BLaER1 treated with 17β-estradiol and CSF1 and Interleukin-3, amounts not matched to agents 10 nM and 100 nM (cell line): ENCODE measurements at regions not wholly inside any gene's neighbourhood (a gene's known extent, or its start where the extent isn't known, plus 50 kb on each side); places are given as distances from the start of the nearest gene placed in this dataset.
"Not testable (repeated sequence)": the region's sequence is repeated elsewhere in the genome, so short reads cannot be mapped to it uniquely, and the experiment has no call there.

Experiments used
- H3K27ac ChIP-seq, 11 experiments: shearing (Covaris generic); formaldehyde crosslinking; 2 replicates each; pipeline ENCODE4 v1.8.1; 2022
- H3K27me3 ChIP-seq, 11 experiments: shearing (Covaris generic); formaldehyde crosslinking; 2 replicates each; pipeline ENCODE4 v1.8.1; 2022
- H3K36me3 ChIP-seq, 11 experiments: shearing (Covaris generic); formaldehyde crosslinking; 2 replicates each; pipeline ENCODE4 v1.8.1; 2022
- H3K4me1 ChIP-seq, 10 experiments: shearing (Covaris generic); formaldehyde crosslinking; 2 replicates each; pipeline ENCODE4 v1.8.1; 2022
- H3K4me2 ChIP-seq, 11 experiments: shearing (Covaris generic); formaldehyde crosslinking; 2 replicates each; pipeline ENCODE4 v1.8.1; 2022
- H3K4me3 ChIP-seq, 10 experiments: shearing (Covaris generic); formaldehyde crosslinking; 2 replicates each; pipeline ENCODE4 v1.8.1; 2022
- H3K9ac ChIP-seq, 11 experiments: shearing (Covaris generic); formaldehyde crosslinking; 2 replicates each; pipeline ENCODE4 v1.8.1; 2022
- H3K9me3 ChIP-seq, 11 experiments: shearing (Covaris generic); formaldehyde crosslinking; replicated peaks in 1 of 11; 2 replicates each; pipeline ENCODE4 v1.8.1; 2022
- H4K20me1 ChIP-seq, 11 experiments: shearing (Covaris generic); formaldehyde crosslinking; 2 replicates each; pipeline ENCODE4 v1.8.1; 2022
- Cebpa-rat ChIP-seq, 11 experiments: shearing (Covaris generic); IDR thresholded peaks; 2 replicates each; pipeline ENCODE4 v1.8.1; 2022

DNA sequence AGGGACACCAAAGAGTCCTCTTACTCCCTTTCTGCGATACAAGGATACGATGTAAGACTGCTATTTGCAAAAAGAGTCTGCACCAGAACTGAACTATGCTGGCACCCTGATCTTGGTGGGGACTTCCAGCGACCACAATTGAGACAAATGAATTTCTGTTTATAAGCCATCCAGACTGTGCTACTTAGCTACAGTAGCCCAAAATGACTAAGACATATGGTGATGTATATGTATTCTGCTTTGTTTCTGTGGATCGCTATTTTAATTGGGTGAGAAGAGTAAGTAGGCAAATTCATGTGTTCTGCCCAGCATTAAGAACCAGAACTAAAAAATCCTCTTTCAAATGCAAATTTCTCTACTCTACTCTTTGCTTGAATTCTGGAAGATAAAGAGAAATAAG, 720.9 kb downstream of the DIPK2A start:
- H3K4me3 ChIP-seq = no peak overlapping the region
- H3K9me3 ChIP-seq = no peaks in the 10 kb centered on the region
- no peak overlapping the region for H3K4me2 ChIP-seq
- no peak overlapping the region for H3K27ac ChIP-seq
- no peaks in the 10 kb centered on the region for H3K4me1 ChIP-seq
- no peak overlapping the region for H3K9ac ChIP-seq
- H4K20me1 ChIP-seq = no peaks in the 10 kb centered on the region
- H3K27me3 ChIP-seq = no peaks in the 10 kb centered on the region
- no peak for TF ChIP-seq Cebpa-rat (IDR thresholded peaks at IDR 0.05)
- H3K36me3 ChIP-seq = no peaks in the 10 kb centered on the region

DNA sequence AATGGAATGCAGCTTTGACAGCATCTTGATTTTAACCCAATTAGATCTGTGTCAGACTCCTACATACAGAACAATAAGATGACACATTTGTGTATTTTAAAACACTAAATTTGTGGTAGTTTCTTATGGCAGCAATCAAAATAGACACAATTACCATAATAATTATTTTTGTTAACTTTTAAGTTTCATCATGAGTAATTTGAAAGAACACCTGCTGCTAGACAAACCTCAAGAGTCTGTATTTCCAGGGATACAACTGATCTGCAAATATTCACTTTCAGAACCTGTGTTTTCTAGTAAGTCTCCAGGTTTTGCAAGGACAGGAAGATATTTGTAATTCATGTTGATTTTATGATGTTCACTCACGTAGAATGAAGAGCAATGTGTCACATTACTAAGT, 736.8 kb downstream of the DIPK2A start:
- TF ChIP-seq Cebpa-rat (IDR thresholded peaks at IDR 0.05) = no peak
- Histone ChIP-seq H3K4me1 (no peaks in the 10 kb centered on the region), H3K4me3 (no peak overlapping the region), H3K9ac (no peak overlapping the region), H3K27me3 (no peaks in the 10 kb centered on the region), H3K9me3 (no peaks in the 10 kb centered on the region), H3K36me3 (no peaks in the 10 kb centered on the region), H3K27ac (no peak overlapping the region), H4K20me1 (no peaks in the 10 kb centered on the region), H3K4me2 (no peak overlapping the region)

DNA sequence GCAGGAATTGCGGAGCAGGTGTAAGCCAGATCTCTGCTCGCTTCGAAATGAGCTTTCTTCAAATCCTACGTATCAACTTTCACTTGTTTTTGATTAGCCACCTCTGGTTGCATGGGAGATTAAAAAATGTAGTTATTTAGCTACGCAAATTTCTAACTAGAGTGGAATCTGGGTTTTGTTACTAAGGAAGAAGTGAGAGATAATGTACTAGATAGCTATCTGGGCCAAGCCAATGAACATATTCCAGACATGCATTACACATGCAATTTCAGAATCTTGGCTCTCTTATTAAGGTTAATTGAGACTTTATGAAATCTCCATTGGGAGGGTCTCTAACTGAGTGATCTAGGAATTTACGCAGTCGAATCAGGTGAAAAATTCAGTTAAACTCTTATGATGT, 765.7 kb downstream of the DIPK2A start:
- Histone ChIP-seq H3K4me2 (no peak overlapping the region), H4K20me1 (no peaks in the 10 kb centered on the region), H3K9ac (no peak overlapping the region), H3K27ac (no peak overlapping the region), H3K36me3 (no peaks in the 10 kb centered on the region), H3K4me3 (no peak overlapping the region), H3K27me3 (no peaks in the 10 kb centered on the region), H3K9me3 (no peaks in the 10 kb centered on the region), H3K4me1 (no peaks in the 10 kb centered on the region)
- TF ChIP-seq Cebpa-rat (IDR thresholded peaks at IDR 0.05) = no peak

DNA sequence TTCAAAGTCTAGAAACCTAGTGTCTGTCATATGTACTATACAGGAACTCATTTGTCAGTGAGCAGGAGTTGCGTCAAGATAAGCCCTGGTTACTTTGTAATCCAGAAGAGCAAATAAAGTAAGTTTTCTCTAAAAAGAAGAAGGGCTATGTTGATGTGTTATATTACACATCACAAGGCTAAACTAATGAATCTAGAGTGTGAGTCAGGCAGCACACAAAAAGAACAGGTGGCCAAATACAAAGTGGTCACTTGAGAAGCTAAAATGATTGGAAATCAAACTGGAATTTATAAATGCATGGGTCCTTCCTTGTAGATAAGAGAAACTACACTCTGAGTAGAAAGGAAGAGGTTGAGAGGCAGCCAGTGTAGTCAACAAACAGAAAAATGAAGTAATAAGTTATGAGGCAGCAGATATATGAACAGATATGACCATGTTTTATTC, 771.6 kb downstream of the DIPK2A start:
- Histone ChIP-seq H3K27ac (no peak overlapping the region), H4K20me1 (no peaks in the 10 kb centered on the region), H3K27me3 (no peaks in the 10 kb centered on the region), H3K36me3 (no peaks in the 10 kb centered on the region), H3K9ac (no peak overlapping the region), H3K4me1 (peaks cover 0 to 9% (median 1%) of the 10 kb centered on the region in 10 experiments; a peak in 2 of 20 replicates), H3K4me3 (no peak overlapping the region), H3K4me2 (no peak overlapping the region), H3K9me3 (no peaks in the 10 kb centered on the region)
- no peak for TF ChIP-seq Cebpa-rat (IDR thresholded peaks at IDR 0.05)

DNA sequence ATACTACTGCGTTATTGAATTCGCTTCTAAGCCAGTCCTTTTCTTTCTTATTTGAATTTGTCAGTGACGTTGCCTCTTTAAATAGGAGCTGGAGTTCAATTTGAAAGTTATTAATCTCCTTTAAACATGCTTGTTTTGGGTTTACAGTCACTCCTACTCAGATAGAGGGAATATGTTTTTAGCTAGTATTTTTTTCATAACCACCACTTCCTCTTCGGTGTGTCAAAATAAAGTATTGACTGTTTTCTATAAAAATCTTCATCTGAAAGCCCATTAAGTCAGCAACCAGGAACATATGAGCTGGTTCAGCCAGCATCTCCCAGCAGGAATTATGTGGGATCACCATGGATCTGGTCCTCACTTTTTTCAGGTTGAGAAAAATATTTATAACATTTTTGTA, 772.9 kb downstream of the DIPK2A start:
- peak overlapping the region in 3 of 11 experiments; percentile 18 to 34 (median 19); a peak in 3 of 22 replicates for H3K4me2 ChIP-seq
- H3K27ac ChIP-seq = no peak overlapping the region
- H3K36me3 ChIP-seq = no peaks in the 10 kb centered on the region

DNA sequence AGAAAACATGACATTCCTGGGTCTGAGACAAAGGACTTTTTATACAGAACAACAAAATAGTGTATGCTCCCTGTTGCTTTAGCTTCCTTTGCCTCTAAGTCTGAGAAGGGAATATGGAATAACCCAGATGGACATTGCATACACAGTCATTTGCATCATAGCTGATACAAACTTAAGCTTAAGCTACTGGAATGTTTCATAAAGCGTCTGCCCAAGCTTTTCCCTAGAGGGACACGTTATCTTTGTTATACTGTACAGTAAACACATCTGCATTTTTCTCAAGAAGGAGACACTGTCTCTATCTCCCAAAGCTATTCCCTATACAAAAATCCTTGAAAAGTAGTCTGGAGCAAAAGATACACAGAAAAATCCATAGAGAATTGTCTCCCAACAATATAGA, 775.0 kb downstream of the DIPK2A start:
- TF ChIP-seq Cebpa-rat (IDR thresholded peaks at IDR 0.05) = no peak
- H3K9ac ChIP-seq = no peak overlapping the region

More for the DNA sequence above, 772.9 kb downstream of the DIPK2A start:
- no peak for TF ChIP-seq Cebpa-rat (IDR thresholded peaks at IDR 0.05)
- H4K20me1 ChIP-seq = no peaks in the 10 kb centered on the region
- H3K4me1 ChIP-seq = peaks cover 0 to 9% (median 1%) of the 10 kb centered on the region in 10 experiments; a peak in 2 of 20 replicates
- H3K9me3 ChIP-seq = peaks cover 0 to 1% (median under 1%) of the 10 kb centered on the region in 11 experiments; a peak in 5 of 22 replicates
- H3K9ac ChIP-seq = no peak overlapping the region
- H3K4me3 ChIP-seq = no peak overlapping the region
- no peaks in the 10 kb centered on the region for H3K27me3 ChIP-seq

DNA sequence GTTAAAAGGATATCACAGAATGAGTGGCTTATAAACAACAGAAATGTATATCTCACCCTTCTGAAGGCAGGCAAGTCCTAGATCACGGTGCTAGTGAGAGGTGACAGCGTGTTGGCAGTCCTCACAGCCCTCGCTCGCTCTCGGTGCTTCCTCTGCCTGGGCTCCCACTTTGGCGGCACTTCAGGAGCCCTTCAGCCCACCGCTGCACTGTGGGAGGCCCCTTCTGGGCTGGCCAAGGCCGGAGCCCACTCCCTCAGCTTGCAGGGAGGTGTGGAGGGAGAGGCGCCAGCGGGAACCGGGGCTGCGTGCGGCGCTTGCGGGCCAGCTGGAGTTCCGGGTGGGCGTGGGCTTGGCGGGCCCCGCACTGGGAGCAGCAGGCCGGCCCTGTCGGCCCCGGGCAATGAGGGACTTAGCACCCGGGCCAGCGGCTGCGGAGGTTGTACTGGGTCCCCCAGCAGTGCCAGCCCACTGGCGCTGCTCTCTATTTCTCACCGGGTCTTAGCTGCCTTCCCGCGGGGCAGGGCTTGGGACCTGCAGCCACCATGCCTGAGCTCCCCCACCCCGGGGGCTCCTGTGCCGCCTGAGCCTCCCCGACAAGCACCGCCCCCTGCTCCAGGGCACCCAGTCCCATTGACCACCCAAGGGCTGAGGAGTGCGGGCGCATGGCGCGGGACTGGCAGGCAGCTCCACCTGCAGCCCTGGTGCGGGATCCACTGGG, 778.1 kb downstream of the DIPK2A start:
- not testable (repeated sequence) for H3K9ac ChIP-seq, H3K27ac ChIP-seq, H3K4me3 ChIP-seq, H4K20me1 ChIP-seq, H3K27me3 ChIP-seq, H3K36me3 ChIP-seq, H3K4me1 ChIP-seq, H3K4me2 ChIP-seq
- peaks cover 0 to 13% (median 6%) of the 10 kb centered on the region in 11 experiments; a peak in 13 of 22 replicates for H3K9me3 ChIP-seq

More for the DNA sequence above, 775.0 kb downstream of the DIPK2A start:
- no peak overlapping the region for H3K4me3 ChIP-seq
- no peaks in the 10 kb centered on the region for H3K36me3 ChIP-seq
- peaks cover 0 to 13% (median 6%) of the 10 kb centered on the region in 11 experiments; a peak in 13 of 22 replicates for H3K9me3 ChIP-seq
- H4K20me1 ChIP-seq = no peaks in the 10 kb centered on the region
- no peak overlapping the region for H3K27ac ChIP-seq
- H3K4me1 ChIP-seq = peaks cover 0 to 9% (median 1%) of the 10 kb centered on the region in 10 experiments; a peak in 2 of 20 replicates
- H3K27me3 ChIP-seq = no peaks in the 10 kb centered on the region
- H3K4me2 ChIP-seq = no peak overlapping the region

DNA sequence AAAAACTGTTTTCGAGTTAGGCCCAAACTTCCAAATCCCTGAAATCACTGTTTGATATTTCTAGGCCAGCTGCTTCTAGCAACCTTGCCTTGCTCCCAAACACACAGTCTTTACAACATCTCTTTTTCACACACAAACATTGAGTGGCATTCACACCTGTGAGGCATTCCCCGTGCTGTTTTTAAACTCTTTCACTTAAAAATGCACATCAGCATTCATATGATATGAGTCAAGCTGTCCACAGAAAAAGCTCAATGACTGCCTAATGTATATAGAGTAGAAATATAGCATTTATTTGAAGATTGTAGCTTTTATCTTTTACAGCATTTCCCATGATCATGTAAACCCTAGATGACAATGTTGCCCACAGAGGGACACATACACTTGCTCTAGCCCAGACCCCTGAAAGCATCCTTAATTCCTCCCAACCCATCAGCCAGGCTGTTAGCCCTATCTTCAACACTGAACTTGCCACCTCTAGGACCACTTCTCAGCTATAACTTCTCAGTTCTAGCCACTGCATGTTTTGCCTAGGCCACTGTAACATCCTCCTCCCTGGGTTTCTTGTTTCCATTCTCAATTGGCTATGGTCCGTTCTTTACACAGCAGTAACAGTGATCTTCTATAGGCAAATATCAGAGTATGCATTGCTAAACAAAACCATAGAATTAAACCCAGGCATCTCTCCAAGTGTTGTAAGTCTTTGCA, 782.6 kb downstream of the DIPK2A start:
- Histone ChIP-seq H3K4me3 (no peak overlapping the region), H3K4me1 (no peaks in the 10 kb centered on the region), H3K9ac (no peak overlapping the region), H3K36me3 (no peaks in the 10 kb centered on the region), H3K27ac (no peak overlapping the region), H3K27me3 (no peaks in the 10 kb centered on the region), H4K20me1 (no peaks in the 10 kb centered on the region), H3K4me2 (no peak overlapping the region), H3K9me3 (peaks cover 0 to 21% (median 10%) of the 10 kb centered on the region in 11 experiments; a peak in 13 of 22 replicates)
- TF ChIP-seq Cebpa-rat (IDR thresholded peaks at IDR 0.05) = no peak

DNA sequence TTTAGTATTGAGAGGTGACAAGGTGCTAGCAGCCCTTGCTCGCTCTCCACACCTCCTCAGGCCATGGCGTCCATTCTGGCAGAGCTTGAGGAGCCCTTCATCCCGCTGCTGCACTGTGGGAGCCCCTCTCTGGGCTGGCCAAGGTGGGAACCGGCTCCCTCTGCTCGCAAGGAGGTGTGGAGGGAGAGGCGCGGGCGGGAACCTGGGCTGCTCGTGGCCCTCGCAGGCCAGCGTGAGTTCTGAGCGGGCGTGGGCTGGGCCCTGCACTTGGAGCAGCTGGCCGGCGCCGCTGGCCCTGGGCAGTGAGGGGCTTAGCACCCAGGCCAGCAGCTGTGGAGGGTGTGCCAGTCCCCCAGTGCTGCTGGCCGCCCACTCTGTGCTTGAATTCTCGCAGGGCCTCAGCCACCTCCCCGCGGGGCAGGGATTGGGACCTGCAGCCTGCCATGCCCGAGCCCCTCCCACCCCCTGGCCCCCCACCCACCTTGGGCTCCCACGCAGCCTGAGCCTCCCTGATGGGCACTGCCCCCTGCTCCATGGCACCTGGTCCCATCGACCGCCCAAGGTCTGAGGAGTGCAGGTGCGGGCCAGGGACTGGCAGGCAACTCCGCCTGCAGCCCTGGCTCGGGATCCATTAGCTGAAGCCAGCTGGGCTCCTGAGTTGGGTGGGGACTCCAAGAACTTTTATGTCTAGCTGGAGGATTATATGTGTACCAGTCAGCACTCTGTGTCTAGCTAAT, 785.2 kb downstream of the DIPK2A start:
- H3K4me1 ChIP-seq = no peaks in the 10 kb centered on the region
- H3K9ac ChIP-seq = no peak overlapping the region
- no peaks in the 10 kb centered on the region for H4K20me1 ChIP-seq
- H3K27ac ChIP-seq = no peak overlapping the region
- peaks cover 0 to 11% (median 0%) of the 10 kb centered on the region in 11 experiments; a peak in 4 of 22 replicates for H3K9me3 ChIP-seq
- H3K36me3 ChIP-seq = no peaks in the 10 kb centered on the region
- no peaks in the 10 kb centered on the region for H3K27me3 ChIP-seq
- H3K4me2 ChIP-seq = no peak overlapping the region
- TF ChIP-seq Cebpa-rat (IDR thresholded peaks at IDR 0.05) = no peak
- H3K4me3 ChIP-seq = no peak overlapping the region
